OCI-LY3 (cell line): ENCODE measurements at regions not wholly inside any gene's neighbourhood (a gene's known extent, or its start where the extent isn't known, plus 50 kb on each side); places are given as distances from the start of the nearest gene placed in this dataset.
A peak's percentile ranks its signal among the peaks of the same experiment; 100 is the strongest.

Experiments used
- H2AFZ ChIP-seq: fragments of 200-600, 300-600 bp; shearing (Covaris generic); 2 replicates; pipeline ENCODE4 v1.6.0; 2014; ENCODE audit warnings: antibody characterized with exemption, low read depth, low read length
- H3K27ac ChIP-seq: fragments of 200-600, 300-600 bp; sonication (generic); 2 replicates; pipeline ENCODE4 v1.5.1; 2014; ENCODE audit warnings: mild to moderate bottlenecking, low read length, moderate library complexity, mixed read lengths
- H3K27me3 ChIP-seq: fragments of 200-600, 300-600 bp; sonication (generic); 2 replicates; pipeline ENCODE4 v1.6.1; 2014; ENCODE audit warnings: low read depth, low read length, mixed read lengths
- H3K36me3 ChIP-seq: fragments of 200-600, 300-600 bp; sonication (generic); replicated peaks from 2 replicates; pipeline ENCODE3; 2014; ENCODE audit warnings: low read depth, low read length, mixed read lengths
- H3K4me1 ChIP-seq: fragments of 300-600, 200-600 bp; sonication (generic); 2 replicates; pipeline ENCODE4 v1.6.1; 2014; ENCODE audit warnings: low read length, mixed read lengths
- H3K4me2 ChIP-seq: fragments of 200-600, 300-600 bp; sonication (generic); 2 replicates; pipeline ENCODE4 v1.6.1; 2014; ENCODE audit warnings: low read length, mixed read lengths
- H3K4me3 ChIP-seq: fragments of 300-600, 200-600 bp; sonication (generic); 2 replicates; pipeline ENCODE4 v1.5.1; 2014; ENCODE audit warnings: antibody characterized with exemption, mild to moderate bottlenecking, low read length, moderate library complexity
- H3K79me2 ChIP-seq: fragments of 300-600, 200-600 bp; shearing (Covaris generic); 2 replicates; pipeline ENCODE4 v1.6.1; 2014; ENCODE audit warnings: mild to moderate bottlenecking, low read length, mixed read lengths
- H3K9ac ChIP-seq: fragments of 300-600, 200-600 bp; shearing (Covaris generic); 2 replicates; pipeline ENCODE4 v1.6.0; 2014; ENCODE audit warnings: mild to moderate bottlenecking, low read length, moderate library complexity
- H3K9me3 ChIP-seq: fragments of 200-600, 300-600 bp; shearing (Covaris generic); 2 replicates; pipeline ENCODE4 v1.6.1; 2014; ENCODE audit warnings: low read length, mixed read lengths; ENCODE audit not compliant: insufficient read depth
- H4K20me1 ChIP-seq: fragments of 200-600, 300-600 bp; sonication (generic); 2 replicates; pipeline ENCODE4 v1.6.1; 2016; ENCODE audit warnings: low read length, mixed read lengths; ENCODE audit not compliant: insufficient read depth
- CTCF ChIP-seq: fragments of 200-600, 300-600 bp; sonication (generic); IDR thresholded peaks from 2 replicates; pipeline ENCODE4 v1.5.1; 2014; ENCODE audit warnings: antibody characterized with exemption, low read length, low read depth
- EZH2phosphoT487 ChIP-seq: fragments of 200-600 bp; shearing (Covaris generic); IDR thresholded peaks from 2 replicates; pipeline ENCODE4 v1.6.1; 2018; ENCODE audit warnings: antibody characterized with exemption, mixed run types, low read depth

DNA sequence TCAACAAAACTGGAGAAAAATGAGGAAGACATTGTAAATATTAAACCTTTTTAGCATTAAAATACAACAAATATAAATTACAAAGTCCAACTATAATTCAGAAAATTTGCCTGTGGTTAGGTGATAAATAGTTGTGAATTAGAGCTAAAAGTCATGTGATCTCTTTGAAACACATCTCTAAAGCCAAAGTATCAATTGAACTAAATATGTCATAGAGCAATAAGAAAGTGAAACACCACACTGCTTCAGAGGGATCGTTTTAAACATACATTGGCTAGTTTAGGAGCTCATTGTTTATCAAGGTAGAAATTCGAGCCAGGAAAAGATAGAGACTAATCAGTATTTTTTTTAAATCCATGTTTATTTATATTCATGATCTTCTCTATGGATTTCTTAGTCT lies 606.3 kb upstream of the ITGA1 start:
- Histone ChIP-seq H3K9me3 (no peaks in the 10 kb centered on the region), H3K27ac (no peak overlapping the region), H3K27me3 (no peaks in the 10 kb centered on the region), H3K36me3 (no peaks in the 10 kb centered on the region), H3K9ac (no peak overlapping the region), H4K20me1 (no peaks in the 10 kb centered on the region), H3K4me3 (no peak overlapping the region), H3K4me2 (no peak overlapping the region), H3K4me1 (no peaks in the 10 kb centered on the region), H3K79me2 (no peaks in the 10 kb centered on the region), H2AFZ (0 out of 2 replicates have a peak overlapping the region, but pooled peaks have one; percentile 13)
- TF ChIP-seq CTCF (no peak), EZH2phosphoT487 (no peak)

DNA sequence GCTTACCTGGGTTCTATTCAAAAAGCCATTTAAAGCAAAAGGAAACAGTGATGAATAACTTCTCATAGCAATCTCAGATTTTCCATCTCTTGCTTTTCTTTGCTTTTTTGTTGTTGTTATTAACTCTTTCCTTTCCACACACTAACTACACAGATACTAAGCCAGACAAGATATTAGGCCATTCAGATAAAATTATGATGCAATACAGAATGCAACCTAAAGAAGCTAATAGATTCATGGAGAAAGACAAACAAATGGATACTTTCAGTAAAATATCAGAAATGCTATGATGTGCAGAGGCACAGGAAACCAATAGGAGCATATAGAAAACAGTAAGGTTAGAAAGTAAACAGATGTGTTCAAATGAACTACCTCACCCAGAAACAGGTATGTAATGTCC lies 597.0 kb upstream of the ITGA1 start:
- Histone ChIP-seq H3K4me2 (no peak overlapping the region), H3K79me2 (no peaks in the 10 kb centered on the region), H3K27ac (no peak overlapping the region), H3K4me1 (no peaks in the 10 kb centered on the region), H4K20me1 (no peaks in the 10 kb centered on the region), H2AFZ (no peak overlapping the region), H3K9me3 (0 out of 2 replicates have a peak, but pooled peaks cover 2% of the 10 kb centered on the region), H3K36me3 (no peaks in the 10 kb centered on the region), H3K4me3 (no peak overlapping the region), H3K27me3 (no peaks in the 10 kb centered on the region), H3K9ac (no peak overlapping the region)
- no peak for TF ChIP-seq CTCF
- TF ChIP-seq EZH2phosphoT487: no peak

DNA sequence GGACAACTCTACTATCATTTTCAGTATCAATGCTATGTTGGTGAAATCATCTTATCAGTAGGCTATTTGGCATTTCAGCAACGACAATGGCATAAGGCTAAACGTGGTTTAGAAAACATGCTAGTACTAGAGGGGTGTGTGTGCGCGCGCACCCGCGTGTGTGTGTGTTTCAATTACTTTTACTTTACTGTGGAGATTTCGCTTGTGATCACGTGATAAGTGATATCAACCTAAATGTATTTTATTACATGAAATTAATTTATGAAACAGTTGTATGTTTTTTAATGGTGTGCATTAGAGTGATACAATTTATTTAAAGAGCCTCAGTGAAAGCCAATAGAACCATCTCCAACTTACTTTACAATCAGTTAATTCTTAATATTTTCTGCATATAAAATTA lies 587.9 kb upstream of the ITGA1 start:
- Histone ChIP-seq H3K4me2 (no peak overlapping the region), H3K27ac (no peak overlapping the region), H3K79me2 (no peaks in the 10 kb centered on the region), H3K9ac (no peak overlapping the region), H3K36me3 (no peaks in the 10 kb centered on the region), H3K4me1 (no peaks in the 10 kb centered on the region), H3K27me3 (no peaks in the 10 kb centered on the region), H2AFZ (no peak overlapping the region), H4K20me1 (no peaks in the 10 kb centered on the region), H3K9me3 (no peaks in the 10 kb centered on the region), H3K4me3 (no peak overlapping the region)
- no peak for TF ChIP-seq CTCF
- no peak for TF ChIP-seq EZH2phosphoT487

GRCh38 chr5:52202256-52202655 lies 585.5 kb upstream of the ITGA1 start:
- H3K36me3 ChIP-seq: no peaks in the 10 kb centered on the region
- no peak overlapping the region for H3K4me2 ChIP-seq
- H3K9ac ChIP-seq: no peak overlapping the region
- H3K27ac ChIP-seq: no peak overlapping the region
- no peak overlapping the region for H2AFZ ChIP-seq
- no peaks in the 10 kb centered on the region for H3K79me2 ChIP-seq
- H3K4me1 ChIP-seq: no peaks in the 10 kb centered on the region
- TF ChIP-seq CTCF: no peak
- no peak for TF ChIP-seq EZH2phosphoT487
- no peaks in the 10 kb centered on the region for H4K20me1 ChIP-seq
- H3K4me3 ChIP-seq: no peak overlapping the region
- no peaks in the 10 kb centered on the region for H3K27me3 ChIP-seq
- no peaks in the 10 kb centered on the region for H3K9me3 ChIP-seq
